AG04449 (cell line): ENCODE measurements at regions not wholly inside any gene's neighbourhood (a gene's known extent, or its start where the extent isn't known, plus 50 kb on each side); places are given as distances from the start of the nearest gene placed in this dataset.
"Not testable (repeated sequence)": the region's sequence is repeated elsewhere in the genome, so short reads cannot be mapped to it uniquely, and the experiment has no call there.

Source experiments
- CTCF ChIA-PET: fragments of 350-600 bp; formaldehyde crosslinking; extraction: SDS; loops from one replicate; lab custom pipeline; 2021; ENCODE audit warnings: antibody characterized with exemption; lab: Yijun Ruan, JAX
- POLR2A ChIA-PET: fragments of 400-600, 350-600 bp; formaldehyde crosslinking; extraction: SDS; loops from one replicate; lab custom pipeline; 2020; ENCODE audit warnings: antibody characterized with exemption, inconsistent platforms; lab: Yijun Ruan, JAX
- DNase-seq: peaks from one replicate; pipeline ENCODE4 v3.0.0-alpha.2; 2010; ENCODE audit warnings: low read depth, low spot score
- H3K4me3 ChIP-seq: 2 replicates; pipeline ENCODE4 v1.5.1; 2011; ENCODE audit warnings: low read depth, mild to moderate bottlenecking, control low read depth, low read length
- TF ChIP-seq, protein P1 (sequence below): IDR thresholded peaks from one replicate; pipeline ENCODE4 v1.5.1; 2011; ENCODE audit warnings: mild to moderate bottlenecking, moderate library complexity, low read length, control low read depth, inconsistent platforms; ENCODE audit not compliant: insufficient read depth; ENCODE audit errors: missing control alignments

DNA sequence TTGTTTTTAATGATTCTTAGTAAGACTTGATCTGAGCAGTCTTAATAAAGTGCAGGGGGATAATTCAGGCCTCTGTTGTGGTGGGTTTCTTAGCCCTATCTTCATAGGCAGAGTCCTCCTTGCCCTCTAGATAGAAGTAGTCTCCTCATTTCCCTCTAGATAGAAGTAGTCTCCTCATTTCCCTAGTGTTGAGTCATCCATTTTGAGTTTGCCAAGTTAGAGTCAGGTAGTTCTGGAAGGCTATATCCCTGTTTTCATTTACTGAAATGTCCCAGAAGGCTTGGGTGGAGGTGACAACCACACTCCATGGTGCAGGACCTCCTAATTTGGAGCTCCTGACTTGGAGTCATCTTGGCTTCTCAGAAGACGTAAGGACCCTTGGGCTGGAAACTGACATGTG, 384.6 kb downstream of the MLLT3 start:
- H3K4me3 ChIP-seq: no peak overlapping the region
- CTCF ChIA-PET: no interaction called here
- DNase-seq: no peak
- POLR2A ChIA-PET: no interaction called here
- TF ChIP-seq, protein P1, sequence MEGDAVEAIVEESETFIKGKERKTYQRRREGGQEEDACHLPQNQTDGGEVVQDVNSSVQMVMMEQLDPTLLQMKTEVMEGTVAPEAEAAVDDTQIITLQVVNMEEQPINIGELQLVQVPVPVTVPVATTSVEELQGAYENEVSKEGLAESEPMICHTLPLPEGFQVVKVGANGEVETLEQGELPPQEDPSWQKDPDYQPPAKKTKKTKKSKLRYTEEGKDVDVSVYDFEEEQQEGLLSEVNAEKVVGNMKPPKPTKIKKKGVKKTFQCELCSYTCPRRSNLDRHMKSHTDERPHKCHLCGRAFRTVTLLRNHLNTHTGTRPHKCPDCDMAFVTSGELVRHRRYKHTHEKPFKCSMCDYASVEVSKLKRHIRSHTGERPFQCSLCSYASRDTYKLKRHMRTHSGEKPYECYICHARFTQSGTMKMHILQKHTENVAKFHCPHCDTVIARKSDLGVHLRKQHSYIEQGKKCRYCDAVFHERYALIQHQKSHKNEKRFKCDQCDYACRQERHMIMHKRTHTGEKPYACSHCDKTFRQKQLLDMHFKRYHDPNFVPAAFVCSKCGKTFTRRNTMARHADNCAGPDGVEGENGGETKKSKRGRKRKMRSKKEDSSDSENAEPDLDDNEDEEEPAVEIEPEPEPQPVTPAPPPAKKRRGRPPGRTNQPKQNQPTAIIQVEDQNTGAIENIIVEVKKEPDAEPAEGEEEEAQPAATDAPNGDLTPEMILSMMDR: no peak

DNA sequence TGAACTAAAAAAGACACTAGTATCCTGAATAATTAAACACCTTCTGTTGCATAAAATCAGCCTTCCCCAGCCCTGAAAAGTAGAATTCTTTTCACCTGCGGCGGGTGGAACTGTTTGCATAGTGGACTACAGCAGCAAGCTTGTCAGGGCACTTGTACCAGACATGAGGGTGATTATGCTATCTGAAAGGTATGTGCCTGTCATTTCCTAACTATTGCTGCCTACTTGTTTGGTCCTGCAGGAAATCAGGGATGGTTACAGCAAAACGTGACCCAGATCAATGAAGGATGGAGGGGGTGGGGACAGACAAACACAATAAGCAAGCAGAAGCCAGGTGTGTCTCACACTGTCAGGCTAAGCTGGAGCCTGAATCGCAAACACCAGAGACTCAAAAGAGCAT, 385.6 kb downstream of the MLLT3 start:
- no peak for DNase-seq
- ChIA-PET CTCF (no interaction called here), POLR2A (no interaction called here)
- H3K4me3 ChIP-seq: no peak overlapping the region
- TF ChIP-seq, protein P1: no peak

DNA sequence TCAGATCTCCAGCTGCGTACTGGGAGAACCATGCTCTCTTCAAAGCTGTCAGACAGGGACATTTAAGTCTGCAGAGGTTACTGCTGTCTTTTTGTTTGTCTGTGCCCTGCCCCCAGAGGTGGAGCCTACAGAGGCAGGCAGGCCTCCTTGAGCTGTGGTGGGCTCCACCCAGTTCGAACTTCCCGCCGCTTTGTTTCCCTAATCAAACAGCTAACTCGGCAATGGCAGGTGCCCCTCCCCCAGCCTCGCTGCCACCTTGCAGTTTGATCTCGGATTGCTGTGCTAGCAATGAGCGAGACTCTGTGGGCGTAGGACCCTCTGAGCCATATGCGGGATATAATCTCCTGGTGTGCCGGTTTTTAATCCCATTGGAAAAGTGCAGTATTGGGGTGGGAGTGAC, 387.1 kb downstream of the MLLT3 start:
- DNase-seq, CTCF ChIA-PET, H3K4me3 ChIP-seq, POLR2A ChIA-PET: not testable (repeated sequence)

DNA sequence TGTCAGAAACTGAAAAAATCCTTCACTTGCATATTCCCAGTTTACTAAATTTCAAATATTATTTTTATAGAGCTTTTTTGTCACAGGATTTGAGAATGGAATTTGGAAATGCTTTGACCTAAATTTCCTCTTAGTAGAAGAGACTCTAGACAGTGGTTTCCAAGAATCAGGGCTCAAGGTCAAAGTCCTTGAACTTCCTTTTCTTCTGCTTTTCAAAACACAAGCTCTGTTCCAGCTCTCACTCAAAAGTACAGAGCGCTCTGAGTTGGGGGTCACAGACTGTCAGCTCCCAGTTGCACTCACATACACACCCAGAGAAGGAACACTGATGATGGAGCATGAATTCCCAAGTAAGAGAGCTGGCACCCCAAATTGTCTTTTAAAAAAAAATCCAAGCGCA, 394.2 kb downstream of the MLLT3 start:
- TF ChIP-seq, protein P1: no peak
- no peak for DNase-seq
- ChIA-PET POLR2A (no interaction called here), CTCF (no interaction called here)
- H3K4me3 ChIP-seq: no peak overlapping the region

DNA sequence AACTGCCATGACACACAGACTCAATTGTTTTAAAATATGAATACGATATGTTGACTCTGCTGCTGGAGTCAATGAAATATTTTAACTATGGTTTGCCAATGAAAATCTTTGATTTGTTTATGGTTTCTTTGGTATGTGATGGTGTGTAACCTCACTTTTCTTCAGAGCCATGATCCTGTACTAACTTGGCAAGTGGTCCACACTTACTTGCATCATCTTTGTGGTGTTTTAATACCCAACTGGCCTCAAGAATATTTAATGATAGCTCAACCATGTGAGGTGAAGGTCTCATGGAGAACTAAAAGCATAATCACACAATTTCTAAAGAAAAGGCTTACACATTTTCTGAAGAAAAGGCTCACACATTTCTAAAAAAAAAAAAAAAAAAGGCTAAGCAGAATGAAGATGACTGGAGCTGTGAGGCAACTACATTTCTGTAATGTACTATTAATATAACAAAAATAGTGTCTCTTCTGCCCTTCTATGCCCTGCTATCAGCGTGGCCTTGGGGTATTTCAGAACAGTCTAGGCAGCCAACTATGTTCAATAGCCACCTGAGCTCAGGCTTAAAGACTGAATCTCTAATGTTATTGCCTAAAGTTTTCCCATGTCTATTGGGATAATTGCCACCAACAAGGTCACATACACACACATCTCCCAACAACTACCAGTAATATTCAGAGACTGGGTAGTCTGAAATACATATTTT, 395.0 kb downstream of the MLLT3 start:
- no peak overlapping the region for H3K4me3 ChIP-seq
- DNase-seq: no peak
- TF ChIP-seq, protein P1: no peak
- CTCF ChIA-PET: no interaction called here
- POLR2A ChIA-PET: interaction anchor here (0.6 kb wide), 1 partner anchor 12 kb away, joined by 3 read pairs; no protein-coding TSS in a partner anchor

DNA sequence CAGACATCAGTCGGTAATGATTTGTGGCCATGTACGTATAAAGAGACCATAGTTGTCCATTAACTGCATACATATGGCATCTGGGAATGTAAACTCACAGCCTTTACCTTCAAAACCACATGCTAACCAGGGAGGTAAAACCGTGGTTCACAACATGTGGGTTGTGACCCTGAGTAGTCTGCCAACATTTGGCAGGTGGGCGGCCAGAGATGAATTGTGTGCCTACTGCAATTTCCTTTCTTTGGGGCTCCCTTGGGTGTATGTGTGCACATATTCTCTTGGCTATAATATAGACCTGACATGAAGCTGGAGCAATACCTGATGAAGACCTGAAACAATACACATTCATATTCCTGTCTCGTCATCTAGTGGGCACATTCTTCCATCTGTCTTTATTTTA, 396.0 kb downstream of the MLLT3 start:
- DNase-seq: no peak
- H3K4me3 ChIP-seq: no peak overlapping the region
- TF ChIP-seq, protein P1: no peak
- ChIA-PET POLR2A (no interaction called here), CTCF (no interaction called here)

DNA sequence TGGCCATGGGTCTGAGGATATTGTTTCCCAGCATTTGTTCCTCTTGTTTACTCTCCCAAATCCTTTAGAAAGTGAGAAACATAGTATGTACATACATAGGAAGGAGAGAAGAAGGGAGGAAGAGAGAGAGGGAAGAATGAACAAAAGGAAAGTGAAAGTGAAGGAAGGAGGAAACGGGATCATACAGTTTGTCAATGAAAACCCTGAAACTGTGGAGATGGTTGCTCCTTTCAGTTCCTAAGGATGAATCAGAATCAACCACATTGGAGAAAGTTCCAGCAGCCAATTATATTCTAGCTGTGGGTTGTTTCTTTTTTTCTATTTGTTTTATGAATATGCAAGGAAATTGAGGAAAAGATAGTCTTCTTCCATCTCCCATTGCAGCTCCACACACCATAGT, 396.5 kb downstream of the MLLT3 start:
- H3K4me3 ChIP-seq: no peak overlapping the region; the same call in 1 of the 2 replicates
- no peak for DNase-seq
- TF ChIP-seq, protein P1: no peak
- CTCF ChIA-PET: no interaction called here
- POLR2A ChIA-PET: no interaction called here
